K562 (cell line): ENCODE measurements at regions not wholly inside any gene's neighbourhood (a gene's known extent, or its start where the extent isn't known, plus 50 kb on each side); places are given as distances from the start of the nearest gene placed in this dataset.

ENCODE experiments used
- BRF1 ChIP-seq: IDR thresholded peaks from 3 replicates; pipeline ENCODE4 v1.6.1; 2011; ENCODE audit warnings: borderline replicate concordance, mild to moderate bottlenecking; ENCODE audit not compliant: insufficient read length; ENCODE audit errors: extremely low read depth
- CEBPG ChIP-seq, 3 experiments: fragments of 200-800 bp in 1 of 3; sonication (Bioruptor generic) in 1 of 3; sonication (generic) in 1 of 3; formaldehyde crosslinking in 1 of 3; IDR thresholded peaks in 2 of 3; conservative IDR thresholded peaks in 1 of 3; 2 replicates each; pipeline versions ENCODE4 v1.6.1 to v1.8.0; 2016 to 2022; ENCODE audit warnings: missing compliant biosample characterization in 2 of 3, missing genetic modification characterization in 2 of 3, mild to moderate bottlenecking in 1 of 3, missing genetic modification reagents in 1 of 3
- EZH2 ChIP-seq: IDR thresholded peaks from 2 replicates; pipeline ENCODE4 v1.6.1; 2012; ENCODE audit warnings: low read depth, mild to moderate bottlenecking, inconsistent platforms, low read length, borderline replicate concordance
- PHF20 ChIP-seq: fragments of 450-650 bp; IDR thresholded peaks from 2 replicates; pipeline ENCODE4 v1.6.1; 2018; ENCODE audit not compliant: partially characterized antibody
- TF ChIP-seq, protein P1 (sequence below): sonication (generic); formaldehyde crosslinking; IDR thresholded peaks from 2 replicates; pipeline ENCODE4 v1.8.1; 2023; ENCODE audit warnings: mild to moderate bottlenecking, missing genetic modification reagents

GRCh38 chr9:101832486-101832885 lies 94.0 kb upstream of the GRIN3A start:
- TF ChIP-seq BRF1 (no peak), CEBPG (CRISPR knock-in tag; IDR thresholded peaks at IDR 0.05) (no peak), CEBPG (tag; conservative IDR thresholded peaks at IDR 0.05 in 1 of 2, IDR thresholded peaks at IDR 0.05 in 1 of 2) (no peak), PHF20 (no peak), EZH2 (no peak)
- TF ChIP-seq, protein P1, sequence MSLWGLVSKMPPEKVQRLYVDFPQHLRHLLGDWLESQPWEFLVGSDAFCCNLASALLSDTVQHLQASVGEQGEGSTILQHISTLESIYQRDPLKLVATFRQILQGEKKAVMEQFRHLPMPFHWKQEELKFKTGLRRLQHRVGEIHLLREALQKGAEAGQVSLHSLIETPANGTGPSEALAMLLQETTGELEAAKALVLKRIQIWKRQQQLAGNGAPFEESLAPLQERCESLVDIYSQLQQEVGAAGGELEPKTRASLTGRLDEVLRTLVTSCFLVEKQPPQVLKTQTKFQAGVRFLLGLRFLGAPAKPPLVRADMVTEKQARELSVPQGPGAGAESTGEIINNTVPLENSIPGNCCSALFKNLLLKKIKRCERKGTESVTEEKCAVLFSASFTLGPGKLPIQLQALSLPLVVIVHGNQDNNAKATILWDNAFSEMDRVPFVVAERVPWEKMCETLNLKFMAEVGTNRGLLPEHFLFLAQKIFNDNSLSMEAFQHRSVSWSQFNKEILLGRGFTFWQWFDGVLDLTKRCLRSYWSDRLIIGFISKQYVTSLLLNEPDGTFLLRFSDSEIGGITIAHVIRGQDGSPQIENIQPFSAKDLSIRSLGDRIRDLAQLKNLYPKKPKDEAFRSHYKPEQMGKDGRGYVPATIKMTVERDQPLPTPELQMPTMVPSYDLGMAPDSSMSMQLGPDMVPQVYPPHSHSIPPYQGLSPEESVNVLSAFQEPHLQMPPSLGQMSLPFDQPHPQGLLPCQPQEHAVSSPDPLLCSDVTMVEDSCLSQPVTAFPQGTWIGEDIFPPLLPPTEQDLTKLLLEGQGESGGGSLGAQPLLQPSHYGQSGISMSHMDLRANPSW (CRISPR knock-in tag), result no peak
